Fibroblast of skin of right quadriceps (primary cell): ENCODE measurements at regions not wholly inside any gene's neighbourhood (a gene's known extent, or its start where the extent isn't known, plus 50 kb on each side); places are given as distances from the start of the nearest gene placed in this dataset.

Experiments
- DNase-seq: peaks from one replicate; pipeline ENCODE4 v3.0.0-alpha.2; 2013

- DNase-seq = no peak
Measured at GRCh38 chr12:130216031-130216430, 53.8 kb downstream of the FZD10 start.

- DNase-seq = no peak
Measured at GRCh38 chr12:130218682-130219081, 56.4 kb downstream of the FZD10 start.

- no peak for DNase-seq
Measured at GRCh38 chr12:130219929-130220705, 57.9 kb downstream of the FZD10 start.

- DNase-seq = no peak
Measured at GRCh38 chr12:130220706-130221100, 58.4 kb downstream of the FZD10 start.

GRCh38 chr12:130222519-130223218 lies 60.4 kb downstream of the FZD10 start:
- DNase-seq = no peak

- no peak for DNase-seq
Measured at GRCh38 chr12:130223767-130224244, 61.5 kb downstream of the FZD10 start.

GRCh38 chr12:130224613-130225012 lies 62.3 kb downstream of the FZD10 start:
- DNase-seq = no peak

- no peak for DNase-seq
Measured at GRCh38 chr12:130225347-130225746, 63.1 kb downstream of the FZD10 start.

GRCh38 chr12:130226126-130226525 lies 63.9 kb downstream of the FZD10 start:
- no peak for DNase-seq

GRCh38 chr12:130226771-130227170 lies 64.5 kb downstream of the FZD10 start:
- no peak for DNase-seq

- DNase-seq = no peak
Measured at GRCh38 chr12:130227641-130228040, 65.4 kb downstream of the FZD10 start.

- DNase-seq = no peak
Measured at GRCh38 chr12:130236446-130236845, 74.2 kb downstream of the FZD10 start.

GRCh38 chr12:130240831-130241590 lies 78.7 kb downstream of the FZD10 start:
- no peak for DNase-seq

- DNase-seq = no peak
Measured at GRCh38 chr12:130242506-130242905, 80.2 kb downstream of the FZD10 start.

- no peak for DNase-seq
Measured at GRCh38 chr12:130245251-130245650, 83.0 kb downstream of the FZD10 start.

- DNase-seq = no peak
Measured at GRCh38 chr12:130246560-130246959, 84.3 kb downstream of the FZD10 start.

GRCh38 chr12:130247634-130248237 lies 85.5 kb downstream of the FZD10 start:
- no peak for DNase-seq

GRCh38 chr12:130249376-130249775 lies 87.1 kb downstream of the FZD10 start:
- DNase-seq = no peak

GRCh38 chr12:130251236-130251780 lies 86.4 kb upstream of the PIWIL1 start:
- no peak for DNase-seq

GRCh38 chr12:130253866-130254265 lies 83.8 kb upstream of the PIWIL1 start:
- no peak for DNase-seq

- no peak for DNase-seq
Measured at GRCh38 chr12:130254461-130255276, 83.0 kb upstream of the PIWIL1 start.

GRCh38 chr12:130258863-130259262 lies 78.8 kb upstream of the PIWIL1 start:
- DNase-seq = no peak
